Esophagus squamous epithelium (tissue), 4 donors: ENCODE measurements at regions not wholly inside any gene's neighbourhood (a gene's known extent, or its start where the extent isn't known, plus 50 kb on each side); places are given as distances from the start of the nearest gene placed in this dataset.

Source experiments
- CTCF ChIP-seq, 6 experiments: fragments of 450-650 bp in 4 of 6; fragments of 200-600 bp in 2 of 6; sonication (generic) in 2 of 6; IDR thresholded peaks; one replicate each; pipeline ENCODE4 v1.5.1; 2016 to 2019; ENCODE audit warnings: antibody characterized with exemption in 6 of 6, mild to moderate bottlenecking in 4 of 6, moderate library complexity in 4 of 6
- POLR2A ChIP-seq, 4 donors: fragments of 450-650 bp; IDR thresholded peaks; one replicate each; pipeline ENCODE4 v1.6.1; 2017; ENCODE audit warnings: antibody characterized with exemption in 4 of 4, mild to moderate bottlenecking in 4 of 4, moderate library complexity in 3 of 4

DNA sequence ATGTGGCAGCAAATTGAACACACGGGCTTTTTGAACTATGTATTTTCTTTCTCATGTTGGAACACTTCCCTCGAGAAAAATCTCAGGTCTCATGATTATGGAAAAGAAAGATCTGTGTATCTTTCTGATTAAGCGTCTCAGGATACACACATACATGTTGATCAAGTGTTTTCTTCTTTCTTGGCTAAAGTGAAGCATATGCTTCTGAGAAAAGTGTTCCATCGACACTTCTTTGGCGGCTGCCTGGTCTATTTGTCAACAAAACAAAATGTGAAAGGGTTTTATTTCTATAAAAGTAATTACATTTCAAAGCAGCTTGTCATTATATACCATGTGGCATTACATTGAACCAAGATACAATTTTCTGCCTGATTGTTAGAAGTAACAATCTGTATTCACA is 157.5 kb downstream of the DLEU7 start:
- TF ChIP-seq CTCF (IDR thresholded peaks at IDR 0.05) (no peak), POLR2A (IDR thresholded peaks at IDR 0.05) (no peak)
